Transverse colon (tissue), 4 donors: ENCODE measurements at regions not wholly inside any gene's neighbourhood (a gene's known extent, or its start where the extent isn't known, plus 50 kb on each side); places are given as distances from the start of the nearest gene placed in this dataset.

Experiments used
- CTCF ChIP-seq, 5 experiments: fragments of 200-600 bp in 3 of 5; fragments of 450-650 bp in 2 of 5; sonication (generic) in 3 of 5; IDR thresholded peaks; 1 replicate in 2 of 5; 2 replicates in 3 of 5; pipeline ENCODE4 v1.5.1; 2016 to 2017; ENCODE audit warnings: antibody characterized with exemption in 5 of 5, inconsistent platforms in 3 of 5, mild to moderate bottlenecking in 2 of 5, moderate library complexity in 1 of 5
- POLR2A ChIP-seq: fragments of 450-650 bp; IDR thresholded peaks from one replicate; pipeline ENCODE4 v1.6.1; 2016; ENCODE audit warnings: antibody characterized with exemption, mild to moderate bottlenecking, moderate library complexity
- POLR2AphosphoS5 ChIP-seq, 3 donors: sonication (generic); formaldehyde crosslinking; IDR thresholded peaks; one replicate each; pipeline ENCODE4 v1.6.1; 2016; ENCODE audit warnings: antibody characterized with exemption in 3 of 3

- no peak for TF ChIP-seq POLR2AphosphoS5 (IDR thresholded peaks at IDR 0.05)
- TF ChIP-seq CTCF (IDR thresholded peaks at IDR 0.05): peak; percentile 30 to 48 (median 45)
- TF ChIP-seq POLR2A: no peak
Measured at GRCh38 chr2:22904126-22904684, 480.8 kb upstream of the KLHL29 start.
